OCI-LY1 (cell line): ENCODE measurements at regions not wholly inside any gene's neighbourhood (a gene's known extent, or its start where the extent isn't known, plus 50 kb on each side); places are given as distances from the start of the nearest gene placed in this dataset.
A peak's percentile ranks its signal among the peaks of the same experiment; 100 is the strongest.

ENCODE experiments used
- H2AFZ ChIP-seq: fragments of 200-600 bp; sonication (generic), shearing (Covaris generic); 2 replicates; pipeline ENCODE4 v1.6.0; 2014; ENCODE audit warnings: antibody characterized with exemption, mild to moderate bottlenecking, low read length
- H3F3A ChIP-seq: fragments of 200-600 bp; sonication (generic), shearing (Covaris generic); 2 replicates; pipeline ENCODE4 v1.6.0; 2014; ENCODE audit warnings: mild to moderate bottlenecking, antibody characterized with exemption, low read length, moderate library complexity; ENCODE audit not compliant: insufficient read depth
- H3K27ac ChIP-seq: fragments of 200-600 bp; sonication (generic); 2 replicates; pipeline ENCODE4 v1.5.1; 2014; ENCODE audit warnings: low read length, mixed run types, mild to moderate bottlenecking, low read depth; ENCODE audit not compliant: poor library complexity, severe bottlenecking
- H3K27me3 ChIP-seq: fragments of 200-600 bp; sonication (generic); 2 replicates; pipeline ENCODE4 v1.6.0; 2014; ENCODE audit warnings: antibody characterized with exemption, mild to moderate bottlenecking, low read length, moderate library complexity; ENCODE audit not compliant: insufficient read depth
- H3K36me3 ChIP-seq: fragments of 200-600 bp; sonication (generic); 2 replicates; pipeline ENCODE4 v1.6.1; 2014; ENCODE audit warnings: mild to moderate bottlenecking, antibody characterized with exemption, low read length, moderate library complexity, mixed read lengths; ENCODE audit not compliant: insufficient read depth
- H3K4me1 ChIP-seq: fragments of 200-600 bp; sonication (generic); 2 replicates; pipeline ENCODE4 v1.5.1; 2014; ENCODE audit warnings: mild to moderate bottlenecking, low read length, moderate library complexity; ENCODE audit not compliant: insufficient read depth, severe bottlenecking
- H3K4me2 ChIP-seq: fragments of 200-600 bp; sonication (generic), shearing (Covaris generic); 2 replicates; pipeline ENCODE4 v1.6.1; 2014; ENCODE audit warnings: low read length
- H3K4me3 ChIP-seq: fragments of 200-600 bp; sonication (generic); 2 replicates; pipeline ENCODE4 v1.5.1; 2014; ENCODE audit warnings: low read length, low read depth, mild to moderate bottlenecking, mixed read lengths; ENCODE audit not compliant: poor library complexity, severe bottlenecking
- H3K79me2 ChIP-seq: fragments of 200-600 bp; shearing (Covaris generic); 2 replicates; pipeline ENCODE4 v1.6.1; 2016; ENCODE audit warnings: mixed run types, low read length, mixed read lengths; ENCODE audit not compliant: insufficient read depth
- H3K9ac ChIP-seq: fragments of 200-600 bp; sonication (generic), shearing (Covaris generic); 2 replicates; pipeline ENCODE4 v1.6.1; 2014; ENCODE audit warnings: mild to moderate bottlenecking, low read length, mixed read lengths
- H3K9me2 ChIP-seq: fragments of 200-600 bp; sonication (generic), shearing (Covaris generic); 2 replicates; pipeline ENCODE4 v1.6.1; 2014; ENCODE audit warnings: low read depth, mild to moderate bottlenecking, low read length, mixed read lengths
- H3K9me3 ChIP-seq: fragments of 200-600 bp; shearing (Covaris generic); 2 replicates; pipeline ENCODE4 v1.6.1; 2014; ENCODE audit warnings: low read length, mixed read lengths
- H4K20me1 ChIP-seq: fragments of 200-600 bp; sonication (generic), shearing (Covaris generic); 2 replicates; pipeline ENCODE4 v1.6.0; 2016; ENCODE audit warnings: mild to moderate bottlenecking, low read length; ENCODE audit not compliant: insufficient read depth
- CTCF ChIP-seq: fragments of 200-600 bp; sonication (generic), shearing (Covaris generic); IDR thresholded peaks from 2 replicates; pipeline ENCODE4 v1.5.1; 2017; ENCODE audit warnings: mild to moderate bottlenecking, antibody characterized with exemption, low read length, moderate library complexity, mixed read lengths
- EZH2 ChIP-seq: fragments of 200-600 bp; sonication (generic), shearing (Covaris generic); IDR thresholded peaks from 2 replicates; pipeline ENCODE4 v1.8.0; 2017; ENCODE audit warnings: borderline replicate concordance, mixed run types, mild to moderate bottlenecking, antibody characterized with exemption, low read length, moderate library complexity, mixed read lengths

- Histone ChIP-seq H3F3A (no peaks in the 10 kb centered on the region), H3K4me3 (no peak overlapping the region), H3K9me3 (no peaks in the 10 kb centered on the region), H4K20me1 (no peaks in the 10 kb centered on the region), H3K79me2 (no peaks in the 10 kb centered on the region), H3K27me3 (no peaks in the 10 kb centered on the region), H3K9me2 (no peaks in the 10 kb centered on the region), H3K4me1 (peaks cover 30% of the 10 kb centered on the region), H3K4me2 (no peak overlapping the region; the same call in 1 of the 2 replicates), H3K36me3 (no peaks in the 10 kb centered on the region), H2AFZ (no peak overlapping the region), H3K27ac (peak overlapping the region; percentile 68), H3K9ac (peak overlapping the region; percentile 13; the same call in 1 of the 2 replicates)
- peak; percentile 50; the same call in 1 of the 2 replicates for TF ChIP-seq CTCF
- TF ChIP-seq EZH2: no peak
These were observed 264.8 kb downstream of the ANAPC1 start for GRCh38 chr2:111618978-111619902.

- Histone ChIP-seq H3K4me1 (peaks cover 38% of the 10 kb centered on the region), H3K27ac (no peak overlapping the region), H3K4me2 (no peak overlapping the region), H3K9ac (no peak overlapping the region), H3K27me3 (no peaks in the 10 kb centered on the region), H3F3A (no peaks in the 10 kb centered on the region), H3K36me3 (no peaks in the 10 kb centered on the region), H3K9me2 (no peaks in the 10 kb centered on the region), H2AFZ (no peak overlapping the region), H4K20me1 (no peaks in the 10 kb centered on the region), H3K4me3 (no peak overlapping the region), H3K9me3 (no peaks in the 10 kb centered on the region), H3K79me2 (no peaks in the 10 kb centered on the region)
- TF ChIP-seq CTCF: no peak
- no peak for TF ChIP-seq EZH2
These were observed 263.7 kb downstream of the ANAPC1 start for GRCh38 chr2:111620281-111620680.

GRCh38 chr2:111622859-111623258 is 261.1 kb downstream of the ANAPC1 start:
- Histone ChIP-seq H3K27ac (no peak overlapping the region), H3K27me3 (no peaks in the 10 kb centered on the region), H3K4me3 (no peak overlapping the region), H3K9me2 (no peaks in the 10 kb centered on the region), H3F3A (no peaks in the 10 kb centered on the region), H3K4me1 (peaks cover 32% of the 10 kb centered on the region), H2AFZ (no peak overlapping the region), H3K9ac (no peak overlapping the region), H3K9me3 (peaks cover 11% of the 10 kb centered on the region; the same call in 1 of the 2 replicates), H3K4me2 (no peak overlapping the region), H3K36me3 (no peaks in the 10 kb centered on the region), H3K79me2 (no peaks in the 10 kb centered on the region), H4K20me1 (no peaks in the 10 kb centered on the region)
- no peak for TF ChIP-seq CTCF
- no peak for TF ChIP-seq EZH2
